ENCODE measurements at regions not wholly inside any gene's neighbourhood (a gene's known extent, or its start where the extent isn't known, plus 50 kb on each side); places are given as distances from the start of the nearest gene placed in this dataset.

DNA sequence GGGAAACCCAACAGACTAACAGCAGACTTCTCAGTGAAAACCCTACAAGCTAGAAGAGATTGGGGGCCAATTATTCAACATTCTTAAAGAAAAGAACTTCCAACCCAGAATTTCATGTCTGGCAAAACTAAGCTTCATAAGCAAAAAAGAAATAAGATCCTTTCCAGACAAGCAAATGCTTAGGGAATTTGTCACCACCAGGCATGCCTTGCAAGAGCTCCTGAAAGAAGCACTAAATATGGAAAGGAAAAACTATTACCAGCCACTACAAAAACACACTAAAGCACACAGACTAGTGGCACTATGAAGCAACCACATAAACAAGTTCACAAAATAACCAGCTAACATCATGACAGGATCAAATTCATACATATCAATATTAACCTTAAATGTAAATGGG is 131.1 kb downstream of the OR2K2 start:
- DNase-seq (ENCODE audit: low read depth) = no peak
- H3K4me3 ChIP-seq (ENCODE audit: low read depth, low read length) = no peak overlapping the region

DNA sequence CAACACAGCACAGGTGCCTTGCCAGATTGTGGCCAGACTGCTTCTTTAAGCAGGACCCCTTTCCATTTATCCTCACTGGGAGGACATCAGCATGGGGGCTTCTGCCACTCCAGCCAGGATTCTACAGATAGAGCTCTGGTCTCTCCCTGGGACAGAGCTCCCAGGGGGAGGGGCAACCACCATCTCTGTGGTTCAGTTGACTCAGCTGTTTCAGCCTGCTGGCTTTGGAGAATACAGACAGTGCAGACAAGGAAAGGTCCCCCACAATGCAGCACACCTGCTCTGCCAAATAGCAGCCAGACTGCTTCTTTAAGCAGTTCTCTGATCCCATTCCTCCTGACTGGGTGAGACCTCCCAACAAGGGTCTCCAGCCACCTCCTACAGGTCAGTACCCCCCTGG is 132.8 kb downstream of the OR2K2 start:
- no peak for DNase-seq (ENCODE audit: low read depth)
- no peak overlapping the region for H3K4me3 ChIP-seq (ENCODE audit: low read depth, low read length)

DNA sequence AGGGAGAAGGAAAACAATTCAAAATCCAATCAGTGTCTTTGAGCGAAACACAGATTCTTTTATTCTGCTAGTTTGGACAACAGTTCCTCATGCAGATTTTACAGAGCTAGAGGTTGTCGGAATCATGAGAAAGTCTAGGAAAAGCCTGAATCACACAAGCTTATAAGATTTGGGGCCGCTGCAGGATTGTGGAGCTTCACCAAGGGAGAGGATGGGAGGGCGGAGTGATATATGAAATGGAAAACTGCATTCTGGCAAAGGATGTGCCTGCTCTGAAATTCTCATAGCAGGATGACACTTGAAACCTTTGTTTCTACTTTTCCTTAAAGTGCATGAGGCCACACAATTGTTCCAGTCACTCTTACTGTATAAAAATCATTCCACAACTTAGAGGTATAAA is 134.3 kb downstream of the OR2K2 start:
- no peak overlapping the region for H3K4me3 ChIP-seq (ENCODE audit: low read depth, low read length)
- no peak for DNase-seq (ENCODE audit: low read depth)

DNA sequence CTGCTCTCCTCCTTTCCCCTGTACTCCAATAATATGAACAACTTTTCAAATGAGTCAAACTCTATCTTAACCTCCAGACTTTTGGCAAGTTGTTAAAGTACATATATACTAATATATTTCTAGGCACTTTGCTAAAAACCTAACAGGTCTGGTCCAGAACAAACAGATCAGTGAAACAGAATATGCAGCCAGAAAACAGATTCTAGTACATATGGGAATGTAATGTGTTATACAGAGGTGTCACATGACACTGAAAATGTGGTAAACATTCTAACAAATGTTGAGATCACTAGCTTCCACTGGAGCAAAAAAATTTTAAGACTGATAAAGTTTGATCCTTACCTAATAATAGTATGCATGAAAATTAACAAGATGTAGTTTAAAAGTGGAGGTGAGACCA is 136.9 kb downstream of the OR2K2 start:
- no peak for DNase-seq (ENCODE audit: low read depth)
- no peak overlapping the region for H3K4me3 ChIP-seq (ENCODE audit: low read depth, low read length)

DNA sequence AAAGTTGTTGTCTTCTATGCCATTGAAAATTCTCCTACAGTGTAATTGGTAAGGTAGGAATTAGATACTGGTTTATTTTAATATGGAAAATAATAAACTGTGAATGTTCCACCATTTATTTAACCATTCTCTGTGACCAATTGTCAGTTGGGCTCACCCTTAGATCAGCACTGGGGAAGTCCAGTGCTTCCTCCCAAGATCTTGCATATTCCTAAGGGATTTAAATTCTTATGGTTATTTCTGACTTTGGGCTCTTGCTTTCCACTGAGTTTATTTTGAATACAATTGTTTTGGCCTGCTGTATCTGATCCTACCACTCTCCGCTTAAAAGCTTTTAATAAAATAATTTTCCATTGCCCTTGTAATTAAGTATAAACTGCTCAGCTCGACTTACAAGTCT is 137.4 kb downstream of the OR2K2 start:
- no peak overlapping the region for H3K4me3 ChIP-seq (ENCODE audit: low read depth, low read length)
- DNase-seq (ENCODE audit: low read depth) = no peak

DNA sequence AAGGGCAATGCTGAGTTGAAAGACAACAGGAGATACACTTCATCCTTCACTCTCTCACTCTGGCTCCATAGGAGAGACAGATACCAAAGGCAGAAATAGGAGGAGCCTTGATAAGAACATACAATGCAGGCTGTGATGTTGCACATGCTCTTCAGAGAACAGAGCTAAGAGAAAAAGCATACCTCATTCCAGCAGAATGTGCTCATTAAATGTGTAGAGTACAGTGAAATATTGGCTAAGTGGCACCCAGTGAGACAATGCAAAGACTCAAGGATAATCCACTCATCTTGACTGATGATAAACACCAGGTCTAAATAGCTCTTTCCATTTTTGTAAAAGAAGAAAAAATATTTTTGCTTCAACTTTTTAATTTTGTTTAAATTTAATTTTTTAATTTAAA is 139.7 kb downstream of the OR2K2 start:
- no peak for DNase-seq (ENCODE audit: low read depth)
- no peak overlapping the region for H3K4me3 ChIP-seq (ENCODE audit: low read depth, low read length)

DNA sequence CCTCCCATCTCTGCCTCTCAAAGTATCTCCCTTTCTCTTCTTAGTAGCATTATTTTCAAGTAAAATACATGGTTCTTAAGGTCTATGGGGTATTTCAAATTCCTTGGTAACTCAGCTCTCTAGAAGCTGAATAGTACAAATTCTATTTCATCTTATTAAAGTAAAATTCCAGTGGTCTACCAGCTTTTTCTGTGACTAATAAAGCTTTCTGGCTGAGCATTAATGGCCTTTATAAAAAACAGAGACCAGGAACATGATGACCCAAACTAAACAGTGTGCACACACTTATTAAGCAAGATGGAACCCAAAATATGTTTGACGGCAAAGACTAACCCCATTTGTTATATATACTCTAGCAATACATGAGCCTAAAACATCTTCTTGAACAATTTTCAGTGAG is 142.6 kb downstream of the OR2K2 start:
- no peak overlapping the region for H3K4me3 ChIP-seq (ENCODE audit: low read depth, low read length)
- no peak for DNase-seq (ENCODE audit: low read depth)

DNA sequence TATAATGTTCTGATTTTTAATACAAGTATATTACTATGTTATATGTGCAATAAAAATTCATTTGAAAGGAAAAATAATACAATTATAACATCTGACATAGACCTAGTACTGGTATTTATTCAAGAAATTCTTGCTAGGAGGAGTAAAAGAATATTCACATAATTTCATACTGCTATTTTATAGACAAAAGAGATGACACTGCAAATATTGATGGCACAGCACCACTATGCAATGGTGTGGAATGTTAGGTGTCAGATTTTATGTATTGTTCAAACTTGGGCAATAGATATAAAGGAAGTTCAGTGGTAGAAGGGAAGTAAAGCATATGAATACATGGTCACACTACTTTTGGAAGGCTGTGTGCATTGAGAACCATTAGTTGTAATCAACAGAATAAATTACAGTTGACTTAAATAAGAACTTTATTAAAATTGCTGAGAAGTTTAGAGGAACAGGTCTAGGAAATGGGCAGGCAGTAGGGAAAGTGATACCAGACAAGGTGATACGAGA is 143.9 kb downstream of the OR2K2 start:
- H3K4me3 ChIP-seq (ENCODE audit: low read depth, low read length) = no peak overlapping the region
- DNase-seq (ENCODE audit: low read depth) = no peak

DNA sequence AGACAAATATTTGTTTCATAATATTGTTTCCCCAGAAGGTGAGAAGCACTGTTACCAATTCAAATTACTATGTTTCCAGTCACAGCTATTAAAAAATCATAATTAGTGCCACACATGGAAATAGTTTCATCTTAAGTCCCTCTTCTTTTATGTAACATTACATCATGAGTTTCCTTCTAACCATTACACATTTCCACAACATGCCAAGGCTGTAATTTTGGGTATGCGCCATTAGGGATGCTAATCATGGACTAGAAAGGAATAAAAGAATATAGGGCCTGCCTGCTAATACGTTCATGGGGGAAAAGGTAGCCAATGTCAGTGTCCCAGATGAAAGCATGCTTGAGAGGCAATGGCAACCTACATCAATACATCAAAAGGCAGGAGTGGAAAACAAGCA is 142.5 kb upstream of the LPAR1 start:
- H3K4me3 ChIP-seq (ENCODE audit: low read depth, low read length) = no peak overlapping the region

DNA sequence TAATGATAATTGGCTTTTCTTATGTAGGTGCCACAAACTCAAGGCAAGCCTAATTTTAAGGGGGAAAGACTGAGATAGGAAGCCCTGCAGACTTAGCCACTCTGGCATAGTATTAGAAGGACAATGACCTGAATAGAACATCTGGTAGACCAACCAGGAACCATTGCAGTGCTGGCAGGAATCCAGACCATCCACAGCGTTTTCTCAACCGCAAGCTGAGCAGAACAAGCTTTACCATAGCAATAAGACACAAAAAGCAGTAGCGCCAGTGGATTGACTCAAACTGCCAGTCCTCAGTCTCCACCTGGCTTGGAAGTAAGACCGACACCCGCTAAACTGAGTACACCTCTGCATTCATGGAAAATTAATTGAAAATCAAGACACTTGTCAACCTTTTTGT is 141.3 kb upstream of the LPAR1 start:
- no peak for DNase-seq (ENCODE audit: low read depth)
- no peak overlapping the region for H3K4me3 ChIP-seq (ENCODE audit: low read depth, low read length)

More for the DNA sequence above, 142.5 kb upstream of the LPAR1 start:
- no peak for DNase-seq (ENCODE audit: low read depth)

DNA sequence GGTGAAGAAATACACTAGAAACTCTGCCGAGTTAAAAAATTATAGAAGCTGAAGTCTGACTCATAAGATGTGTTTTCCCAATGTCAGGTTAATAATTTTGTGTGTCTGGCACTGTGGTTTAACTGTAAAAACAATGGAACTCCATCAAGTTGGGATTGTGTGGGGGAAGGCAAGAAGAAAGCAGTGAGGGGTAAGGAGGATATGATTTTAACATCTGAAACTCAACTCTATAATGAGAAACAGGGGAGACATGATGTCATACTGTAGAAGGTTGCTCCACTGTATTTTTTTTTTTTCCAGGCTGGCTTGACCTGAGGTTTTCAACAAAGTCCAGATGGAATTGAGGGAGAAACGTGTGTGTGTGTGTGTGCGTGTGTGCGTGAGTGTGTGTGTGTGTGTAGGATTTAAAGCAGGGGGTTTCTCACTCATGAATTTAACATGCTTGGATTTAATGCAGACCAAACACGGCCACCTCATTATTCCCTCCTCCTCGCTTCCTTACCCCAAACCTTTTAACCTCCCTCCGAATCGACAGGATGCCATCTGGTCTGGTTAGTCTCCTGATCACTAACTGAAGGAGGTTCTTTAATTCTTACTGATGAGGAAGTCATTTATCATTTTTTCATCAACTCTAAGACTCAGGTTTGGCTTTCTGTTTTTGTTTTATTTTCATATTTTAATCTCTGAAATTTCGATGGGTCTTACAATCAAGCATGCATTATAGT is 140.2 kb upstream of the LPAR1 start:
- DNase-seq (ENCODE audit: low read depth) = peak; percentile 91
- no peak overlapping the region for H3K4me3 ChIP-seq (ENCODE audit: low read depth, low read length)

DNA sequence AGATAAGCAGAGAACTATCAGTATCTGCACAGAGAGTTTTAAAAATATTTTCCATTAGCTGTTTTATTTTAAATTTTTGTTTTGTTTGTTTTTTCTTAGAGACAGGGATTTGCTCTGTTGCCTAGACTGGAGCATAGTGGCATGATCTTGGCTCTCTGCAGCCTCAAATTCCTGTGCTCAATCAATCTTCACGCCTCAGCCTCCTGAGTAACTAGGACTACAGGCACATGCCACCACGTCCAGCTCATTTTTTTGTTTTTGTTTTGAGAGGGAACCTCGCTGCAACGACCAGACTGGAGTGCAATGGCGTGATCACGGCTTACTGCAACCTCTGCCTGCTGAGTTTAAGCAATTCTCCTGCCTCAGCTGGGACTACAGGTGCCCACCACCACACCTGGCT is 138.2 kb upstream of the LPAR1 start:
- no peak overlapping the region for H3K4me3 ChIP-seq (ENCODE audit: low read depth, low read length)
- no peak for DNase-seq (ENCODE audit: low read depth)

DNA sequence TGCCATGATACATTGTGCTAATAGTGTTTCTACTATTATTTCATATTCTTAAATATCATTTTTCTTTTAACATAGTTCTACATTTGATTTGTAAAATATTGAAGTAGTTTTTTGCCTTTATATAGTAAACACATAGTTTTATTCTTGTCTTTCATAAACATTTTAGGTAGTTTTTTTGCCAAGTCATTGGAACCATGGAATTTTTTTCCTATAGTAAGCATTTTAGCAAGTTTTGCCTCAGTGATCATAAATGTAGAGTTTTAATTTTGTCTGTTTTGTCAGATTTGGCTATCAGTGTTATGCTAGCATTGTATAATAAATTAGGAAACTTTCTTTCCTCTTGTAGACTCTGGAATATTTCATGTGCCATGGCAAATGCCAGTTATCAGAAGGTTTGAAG is 137.1 kb upstream of the LPAR1 start:
- DNase-seq (ENCODE audit: low read depth) = no peak
- H3K4me3 ChIP-seq (ENCODE audit: low read depth, low read length) = no peak overlapping the region

DNA sequence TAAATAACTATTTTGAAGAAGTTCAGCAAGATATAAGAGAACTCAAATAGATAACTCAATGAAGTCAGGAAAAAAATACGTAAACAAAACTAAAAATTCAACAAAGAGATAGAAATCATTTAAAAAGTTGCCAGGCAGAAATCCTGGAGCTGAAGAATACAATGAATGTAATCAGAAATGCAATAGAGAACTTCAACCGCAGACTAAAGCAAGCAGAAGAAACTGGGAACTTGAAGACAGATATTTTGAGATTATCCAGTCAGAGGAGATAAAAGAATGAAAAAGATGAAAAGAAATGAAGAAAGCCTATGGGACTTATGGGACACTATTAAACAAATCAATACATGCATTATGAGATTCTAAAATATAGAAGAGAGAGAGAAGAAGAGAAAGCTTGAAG is 129.1 kb upstream of the LPAR1 start:
- H3K4me3 ChIP-seq (ENCODE audit: low read depth, low read length) = no peak overlapping the region
- DNase-seq (ENCODE audit: low read depth) = no peak

DNA sequence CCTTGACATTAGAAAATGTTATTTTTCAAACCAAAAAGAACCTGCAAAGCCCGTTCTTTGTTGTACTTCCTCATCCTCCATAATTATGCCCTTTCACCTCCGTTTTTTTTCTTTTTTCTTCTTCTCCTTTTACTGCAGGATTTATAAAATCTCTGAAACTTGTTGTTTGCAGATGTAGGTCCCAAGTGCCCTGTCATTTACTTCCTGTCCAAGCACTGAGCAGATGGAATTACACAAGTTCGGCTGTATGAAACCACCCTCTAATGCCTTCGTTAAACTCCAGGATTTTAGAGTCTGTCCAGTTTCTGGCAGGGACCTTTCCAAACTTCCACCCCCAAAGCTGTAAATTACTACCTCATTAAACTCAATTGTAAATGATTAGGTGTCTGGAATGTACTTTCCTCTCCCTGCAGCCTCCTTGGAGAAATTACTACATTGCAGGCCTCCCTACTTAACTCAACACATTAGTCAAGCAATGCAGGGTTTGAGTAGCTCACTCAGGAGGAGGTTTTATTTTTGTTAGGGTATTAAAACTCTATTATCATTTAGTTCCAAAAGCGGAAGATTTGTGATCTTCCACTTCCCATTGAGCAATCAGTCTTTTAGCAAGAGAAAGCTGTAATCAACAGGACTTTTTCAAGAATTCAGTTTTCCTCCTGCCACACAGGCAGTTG is 125.6 kb upstream of the LPAR1 start:
- H3K4me3 ChIP-seq (ENCODE audit: low read depth, low read length) = no peak overlapping the region
- no peak for DNase-seq (ENCODE audit: low read depth)

DNA sequence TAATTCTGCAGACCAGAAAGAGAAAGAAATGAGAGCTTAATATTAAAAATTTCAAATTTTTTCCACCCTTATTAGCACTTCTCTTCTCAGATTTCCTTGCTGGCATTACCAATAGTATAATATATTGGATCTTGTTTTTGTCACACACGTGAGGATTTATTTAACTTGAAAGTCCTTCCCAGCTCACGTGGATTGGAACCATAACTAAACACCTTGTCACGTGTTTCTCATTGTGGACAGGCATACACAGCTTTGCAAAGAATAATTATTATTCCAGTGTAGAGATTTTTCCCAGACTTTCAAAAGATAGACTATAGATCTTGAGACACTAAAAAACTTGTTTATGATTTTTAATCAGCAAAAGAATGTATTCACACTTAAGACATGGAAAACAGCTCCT is 123.8 kb upstream of the LPAR1 start:
- no peak for DNase-seq (ENCODE audit: low read depth)
- no peak overlapping the region for H3K4me3 ChIP-seq (ENCODE audit: low read depth, low read length)

DNA sequence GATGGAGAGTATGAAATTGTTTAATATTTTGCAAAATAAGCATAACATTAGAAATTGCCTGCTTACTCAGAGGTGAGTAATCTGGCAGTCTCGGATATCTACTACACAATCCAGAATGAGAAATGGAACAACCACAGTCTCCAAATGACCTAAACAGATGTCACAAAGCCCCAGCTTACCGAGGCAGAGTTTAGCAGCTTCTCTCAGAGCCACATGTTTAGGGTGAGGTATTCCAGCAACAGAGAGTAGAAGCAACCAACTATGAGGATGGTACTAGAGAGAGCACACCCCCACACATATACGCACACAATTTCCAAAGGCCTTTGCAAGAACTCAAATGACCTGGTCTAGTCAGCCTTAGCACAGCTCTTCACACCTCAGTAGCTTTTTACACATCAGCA is 122.7 kb upstream of the LPAR1 start:
- no peak overlapping the region for H3K4me3 ChIP-seq (ENCODE audit: low read depth, low read length)
- DNase-seq (ENCODE audit: low read depth) = peak; percentile 69

DNA sequence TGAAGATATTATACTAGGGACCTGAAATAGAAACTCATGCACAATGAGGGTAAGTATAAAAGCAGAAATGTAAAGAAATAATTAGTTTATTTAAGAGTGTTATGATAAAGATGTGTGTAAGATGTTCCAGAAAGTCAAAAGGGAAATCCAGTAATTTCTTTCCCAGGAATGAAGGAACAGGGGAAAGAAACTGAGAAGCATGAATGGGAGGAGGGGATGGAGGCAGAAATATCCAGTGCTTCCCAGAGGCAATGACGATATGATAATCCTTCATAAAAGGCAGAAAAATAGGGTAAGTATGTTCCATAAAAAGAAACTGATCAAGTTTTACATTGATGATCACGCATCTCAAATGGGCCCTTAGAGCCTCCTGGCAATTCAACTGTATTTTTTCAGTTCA is 120.7 kb upstream of the LPAR1 start:
- no peak overlapping the region for H3K4me3 ChIP-seq (ENCODE audit: low read depth, low read length)
- no peak for DNase-seq (ENCODE audit: low read depth)

DNA sequence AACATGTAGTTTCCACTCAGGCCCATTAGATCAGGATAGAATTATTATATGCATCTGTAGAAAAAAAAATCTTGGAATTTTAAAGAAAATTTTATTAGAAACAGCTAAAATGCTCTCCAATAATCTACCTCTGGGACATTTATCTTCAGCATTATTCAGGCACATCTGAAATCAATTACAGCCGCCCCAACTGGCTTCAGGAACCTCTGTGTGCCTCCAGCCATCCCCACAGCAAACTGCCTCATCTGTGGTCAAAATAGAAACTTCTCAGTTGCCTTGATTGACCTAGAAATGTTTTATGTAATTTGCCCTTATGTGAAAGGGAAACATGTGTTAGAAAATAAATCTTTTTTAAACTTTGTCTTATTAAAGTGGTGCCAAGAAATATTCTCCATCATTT is 120.1 kb upstream of the LPAR1 start:
- H3K4me3 ChIP-seq (ENCODE audit: low read depth, low read length) = no peak overlapping the region
- no peak for DNase-seq (ENCODE audit: low read depth)

DNA sequence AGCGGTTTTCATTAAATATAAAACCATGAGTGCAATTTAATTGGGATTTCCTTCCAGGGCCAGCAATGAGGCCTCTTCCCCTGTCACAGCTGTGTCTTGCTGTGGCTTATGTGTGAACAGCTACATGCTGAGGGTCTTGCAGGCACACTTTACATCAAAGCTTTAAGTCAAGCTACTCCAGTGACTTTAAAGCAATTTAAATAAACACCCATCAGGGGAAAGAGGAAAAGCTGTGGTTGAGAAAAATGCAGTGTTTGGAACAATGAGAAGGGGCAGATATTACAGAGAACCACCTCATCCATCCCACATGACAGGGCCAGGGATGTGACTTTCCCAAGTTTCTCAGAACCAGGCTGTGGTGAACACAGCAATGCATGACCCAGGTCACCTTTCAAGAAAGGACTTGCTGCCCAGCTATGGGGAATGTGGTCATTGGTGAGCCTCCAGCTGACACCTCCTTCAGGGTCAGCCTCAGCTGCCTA is 115.9 kb upstream of the LPAR1 start:
- H3K4me3 ChIP-seq (ENCODE audit: low read depth, low read length) = no peak overlapping the region
- no peak for DNase-seq (ENCODE audit: low read depth)
